Ovary (tissue), 3 donors: ENCODE measurements at regions not wholly inside any gene's neighbourhood (a gene's known extent, or its start where the extent isn't known, plus 50 kb on each side); places are given as distances from the start of the nearest gene placed in this dataset.

Source experiments
- EP300 ChIP-seq: sonication (generic); formaldehyde crosslinking; IDR thresholded peaks from one replicate; pipeline ENCODE4 v1.6.1; 2017; ENCODE audit warnings: antibody characterized with exemption
- TF ChIP-seq, protein P1 (sequence below), 3 donors: fragments of 450-650 bp in 2 of 3; fragments of 200-600 bp in 1 of 3; IDR thresholded peaks; one replicate each; pipeline versions ENCODE4 v1.5.1 to v1.8.0; 2016 to 2022; ENCODE audit warnings: antibody characterized with exemption in 3 of 3, mild to moderate bottlenecking in 1 of 3
- donor health status: DM: no; HTN: no; CAD: no.

GRCh38 chr3:181623924-181624694 is 87.6 kb upstream of the SOX2 start:
- TF ChIP-seq, protein P1, sequence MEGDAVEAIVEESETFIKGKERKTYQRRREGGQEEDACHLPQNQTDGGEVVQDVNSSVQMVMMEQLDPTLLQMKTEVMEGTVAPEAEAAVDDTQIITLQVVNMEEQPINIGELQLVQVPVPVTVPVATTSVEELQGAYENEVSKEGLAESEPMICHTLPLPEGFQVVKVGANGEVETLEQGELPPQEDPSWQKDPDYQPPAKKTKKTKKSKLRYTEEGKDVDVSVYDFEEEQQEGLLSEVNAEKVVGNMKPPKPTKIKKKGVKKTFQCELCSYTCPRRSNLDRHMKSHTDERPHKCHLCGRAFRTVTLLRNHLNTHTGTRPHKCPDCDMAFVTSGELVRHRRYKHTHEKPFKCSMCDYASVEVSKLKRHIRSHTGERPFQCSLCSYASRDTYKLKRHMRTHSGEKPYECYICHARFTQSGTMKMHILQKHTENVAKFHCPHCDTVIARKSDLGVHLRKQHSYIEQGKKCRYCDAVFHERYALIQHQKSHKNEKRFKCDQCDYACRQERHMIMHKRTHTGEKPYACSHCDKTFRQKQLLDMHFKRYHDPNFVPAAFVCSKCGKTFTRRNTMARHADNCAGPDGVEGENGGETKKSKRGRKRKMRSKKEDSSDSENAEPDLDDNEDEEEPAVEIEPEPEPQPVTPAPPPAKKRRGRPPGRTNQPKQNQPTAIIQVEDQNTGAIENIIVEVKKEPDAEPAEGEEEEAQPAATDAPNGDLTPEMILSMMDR (IDR thresholded peaks at IDR 0.05), result no peak
- no peak for TF ChIP-seq EP300
